Choroid plexus epithelial cell (primary cell): ENCODE measurements at regions not wholly inside any gene's neighbourhood (a gene's known extent, or its start where the extent isn't known, plus 50 kb on each side); places are given as distances from the start of the nearest gene placed in this dataset.

Experiments used
- DNase-seq: peaks from one replicate; pipeline ENCODE4 v3.0.0-alpha.2; 2010; ENCODE audit warnings: low read depth
- H3K4me3 ChIP-seq: 2 replicates; pipeline ENCODE4 v1.5.1; 2011; ENCODE audit warnings: low read depth, mild to moderate bottlenecking, control low read depth, low read length, moderate library complexity
- TF ChIP-seq, protein P1 (sequence below): conservative IDR thresholded peaks from 2 replicates; pipeline ENCODE4 v1.5.1; 2011; ENCODE audit warnings: low read depth, mild to moderate bottlenecking, control low read depth, inconsistent platforms, low read length, moderate library complexity

DNA sequence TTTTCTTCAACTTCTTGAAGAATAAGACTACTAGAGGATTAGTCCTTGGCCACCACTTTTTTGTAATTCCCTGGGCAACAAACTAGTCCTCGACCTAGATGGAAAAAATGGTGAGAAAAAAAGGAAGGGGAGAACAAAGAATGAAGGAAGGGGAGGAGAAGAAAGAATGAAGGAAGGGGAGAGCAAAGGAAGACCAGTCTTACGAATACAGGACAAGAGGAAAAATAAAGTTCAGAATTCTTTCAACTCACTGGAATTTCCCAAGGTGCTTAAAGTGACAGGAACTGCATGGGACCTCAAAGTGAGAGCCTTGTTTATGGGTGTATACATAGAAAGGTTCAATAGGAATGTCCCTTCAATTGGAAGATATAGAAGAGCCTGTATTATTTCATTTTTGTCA lies 509.3 kb upstream of the JARID2 start:
- DNase-seq = no peak
- TF ChIP-seq, protein P1, sequence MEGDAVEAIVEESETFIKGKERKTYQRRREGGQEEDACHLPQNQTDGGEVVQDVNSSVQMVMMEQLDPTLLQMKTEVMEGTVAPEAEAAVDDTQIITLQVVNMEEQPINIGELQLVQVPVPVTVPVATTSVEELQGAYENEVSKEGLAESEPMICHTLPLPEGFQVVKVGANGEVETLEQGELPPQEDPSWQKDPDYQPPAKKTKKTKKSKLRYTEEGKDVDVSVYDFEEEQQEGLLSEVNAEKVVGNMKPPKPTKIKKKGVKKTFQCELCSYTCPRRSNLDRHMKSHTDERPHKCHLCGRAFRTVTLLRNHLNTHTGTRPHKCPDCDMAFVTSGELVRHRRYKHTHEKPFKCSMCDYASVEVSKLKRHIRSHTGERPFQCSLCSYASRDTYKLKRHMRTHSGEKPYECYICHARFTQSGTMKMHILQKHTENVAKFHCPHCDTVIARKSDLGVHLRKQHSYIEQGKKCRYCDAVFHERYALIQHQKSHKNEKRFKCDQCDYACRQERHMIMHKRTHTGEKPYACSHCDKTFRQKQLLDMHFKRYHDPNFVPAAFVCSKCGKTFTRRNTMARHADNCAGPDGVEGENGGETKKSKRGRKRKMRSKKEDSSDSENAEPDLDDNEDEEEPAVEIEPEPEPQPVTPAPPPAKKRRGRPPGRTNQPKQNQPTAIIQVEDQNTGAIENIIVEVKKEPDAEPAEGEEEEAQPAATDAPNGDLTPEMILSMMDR = no peak
- H3K4me3 ChIP-seq = no peak overlapping the region

DNA sequence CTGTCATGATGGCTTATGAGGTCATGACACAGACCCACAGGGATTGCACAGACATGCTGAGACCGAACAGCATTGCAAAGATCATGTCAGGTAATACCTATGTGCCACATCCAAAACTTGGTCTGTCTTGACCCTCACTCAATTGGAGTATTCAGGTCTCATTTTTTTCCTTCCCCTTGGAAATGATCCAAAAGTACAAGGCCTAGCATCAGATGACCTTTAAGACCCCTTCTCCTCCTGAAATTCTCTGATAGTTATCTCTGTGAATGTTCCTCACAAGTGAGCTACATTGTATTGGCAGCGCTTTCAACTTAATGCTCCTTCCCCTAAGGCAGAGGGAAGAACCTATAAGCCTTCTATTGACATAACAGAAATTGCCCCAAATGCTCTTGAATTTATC lies 507.4 kb upstream of the JARID2 start:
- TF ChIP-seq, protein P1 = no peak
- no peak for DNase-seq
- no peak overlapping the region for H3K4me3 ChIP-seq

DNA sequence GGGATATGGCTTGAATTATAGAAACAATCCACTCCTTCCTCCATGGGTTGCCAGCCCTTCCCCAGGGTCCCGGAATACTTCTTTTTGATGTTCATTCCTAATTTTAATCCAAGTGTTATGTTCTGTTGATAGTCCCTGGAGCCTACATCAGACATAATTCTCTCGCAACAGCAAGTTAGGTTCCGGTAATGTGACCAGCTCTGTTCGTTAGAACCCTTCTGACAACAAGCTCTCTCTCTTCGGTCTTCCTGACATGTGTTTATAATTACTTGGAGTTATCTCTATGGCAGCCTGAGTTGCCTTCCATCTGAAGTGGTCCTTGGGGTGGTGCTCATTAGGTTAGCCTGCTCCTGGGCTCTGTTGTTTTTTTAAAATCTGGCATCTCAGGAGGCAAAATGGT lies 506.9 kb upstream of the JARID2 start:
- TF ChIP-seq, protein P1 = no peak
- H3K4me3 ChIP-seq = no peak overlapping the region
- DNase-seq = no peak

DNA sequence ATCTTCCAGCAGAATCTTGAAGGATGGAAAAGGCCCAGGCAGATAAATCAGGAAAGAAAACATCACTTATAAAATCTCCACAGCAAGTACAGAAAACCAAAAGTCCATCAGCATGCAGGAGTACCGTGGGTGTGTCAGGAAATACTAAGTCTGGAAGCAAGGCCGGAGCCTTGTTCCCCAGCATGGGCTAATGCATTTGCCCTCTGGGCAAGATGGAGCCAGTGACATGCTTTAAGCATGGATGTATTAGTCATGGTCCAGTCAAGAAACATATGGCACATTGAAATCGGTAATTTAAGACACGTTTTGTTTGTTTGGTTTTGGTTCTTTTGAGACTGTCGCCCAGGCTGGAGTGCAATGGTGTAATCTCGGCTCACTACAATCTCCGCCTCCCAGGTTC lies 506.0 kb upstream of the JARID2 start:
- no peak for DNase-seq
- no peak overlapping the region for H3K4me3 ChIP-seq
- TF ChIP-seq, protein P1 = no peak

DNA sequence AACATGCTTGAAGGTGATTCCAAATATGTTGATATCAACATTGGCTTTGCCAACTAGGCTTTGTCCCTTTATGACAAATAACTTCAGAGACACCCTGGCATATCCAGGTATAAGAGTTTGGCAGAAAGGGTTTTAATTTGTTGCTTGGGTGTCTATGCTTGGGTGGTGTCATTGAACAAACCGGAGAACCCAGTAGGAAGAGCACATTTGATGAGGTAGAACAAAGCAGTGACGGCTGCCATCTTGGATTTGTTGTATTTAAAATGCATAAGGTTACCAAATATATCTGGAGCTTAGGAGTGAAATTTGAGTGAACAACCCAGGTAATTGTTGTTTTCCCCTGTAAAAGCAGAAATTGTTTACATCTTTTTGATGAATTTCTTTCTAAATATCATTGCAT lies 503.7 kb upstream of the JARID2 start:
- TF ChIP-seq, protein P1 = no peak
- DNase-seq = no peak
- no peak overlapping the region for H3K4me3 ChIP-seq

DNA sequence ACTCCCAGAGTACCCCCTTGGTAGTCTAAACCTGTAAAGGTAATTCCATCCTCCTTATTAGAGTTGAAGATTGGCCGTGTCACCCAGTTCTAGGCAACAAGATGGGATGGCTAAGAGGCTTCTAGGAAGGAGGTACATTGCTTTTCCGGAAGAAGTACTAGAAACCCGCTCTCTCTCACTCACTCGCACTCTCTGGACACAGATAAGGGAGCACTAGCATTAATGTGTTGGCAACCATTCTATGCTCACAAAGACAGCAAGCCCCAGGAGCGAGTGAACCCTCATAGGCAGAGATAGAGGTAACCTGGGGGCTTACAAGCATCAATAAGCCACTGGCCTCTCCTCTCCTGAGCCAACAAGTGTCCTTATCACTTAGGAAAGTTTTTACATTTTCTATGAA lies 503.2 kb upstream of the JARID2 start:
- no peak overlapping the region for H3K4me3 ChIP-seq
- DNase-seq = no peak

DNA sequence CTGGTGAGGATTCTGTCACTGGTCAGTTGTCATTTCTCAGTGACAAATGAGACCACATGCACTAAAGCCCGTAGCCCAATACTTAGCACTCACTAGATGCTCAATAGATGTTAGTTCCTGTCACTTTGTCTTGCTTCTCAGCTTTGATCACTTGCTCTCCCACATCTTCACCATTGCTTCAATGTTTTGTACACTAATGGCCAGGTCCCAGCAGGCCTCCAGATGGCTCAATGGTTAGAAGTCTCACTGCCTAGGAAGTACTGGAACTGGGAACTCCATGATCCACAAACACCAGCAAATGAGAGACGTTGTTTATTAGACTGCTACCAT lies 502.8 kb upstream of the JARID2 start:
- TF ChIP-seq, protein P1 = no peak
- no peak for DNase-seq
- no peak overlapping the region for H3K4me3 ChIP-seq

More for the DNA sequence above, 503.2 kb upstream of the JARID2 start:
- TF ChIP-seq, protein P1 = no peak
